SK-N-SH treated with all-trans-retinoic acid at 6 μM for 48 hours (cell line): ENCODE measurements at regions not wholly inside any gene's neighbourhood (a gene's known extent, or its start where the extent isn't known, plus 50 kb on each side); places are given as distances from the start of the nearest gene placed in this dataset.

Source experiments
- ARNTL ChIP-seq: fragments of 450-650 bp; formaldehyde crosslinking; IDR thresholded peaks from 2 replicates; pipeline ENCODE4 v1.5.0; 2020; ENCODE audit warnings: low read depth, mild to moderate bottlenecking, moderate library complexity, borderline replicate concordance
- OSR1 ChIP-seq: fragments of 250-450 bp; sonication (Bioruptor Pico); IDR thresholded peaks from 2 replicates; pipeline ENCODE4 v1.8.0; 2022; ENCODE audit warnings: moderate library complexity, mild to moderate bottlenecking, inconsistent platforms
- PATZ1 ChIP-seq: fragments of 250-450 bp; sonication (Bioruptor Pico); IDR thresholded peaks from 2 replicates; pipeline ENCODE4 v1.8.0; 2020; ENCODE audit warnings: mild to moderate bottlenecking, moderate library complexity, borderline replicate concordance
- RARB ChIP-seq: fragments of 250-450 bp; sonication (Bioruptor Pico); IDR thresholded peaks from 2 replicates; pipeline ENCODE4 v1.8.0; 2021; ENCODE audit warnings: mild to moderate bottlenecking, moderate library complexity
- TOX ChIP-seq: fragments of 250-450 bp; sonication (Bioruptor Pico); IDR thresholded peaks from 2 replicates; pipeline ENCODE4 v1.8.0; 2021; ENCODE audit warnings: mild to moderate bottlenecking, moderate library complexity, borderline replicate concordance
- ZFP30 ChIP-seq: fragments of 450-650 bp; formaldehyde crosslinking; IDR thresholded peaks from 2 replicates; pipeline ENCODE4 v1.5.0; 2022; ENCODE audit warnings: mild to moderate bottlenecking, moderate library complexity
- TF ChIP-seq, protein P1 (sequence below): fragments of 250-450 bp; sonication (Bioruptor Pico); IDR thresholded peaks from 2 replicates; pipeline ENCODE4 v1.5.1; 2021; ENCODE audit warnings: mild to moderate bottlenecking, moderate library complexity
- TF ChIP-seq, protein P2 (sequence below): fragments of 250-450 bp; sonication (Bioruptor Pico); IDR thresholded peaks from 2 replicates; pipeline ENCODE4 v1.5.1; 2020; ENCODE audit warnings: low read depth, mild to moderate bottlenecking, moderate library complexity

GRCh38 chr3:77945320-77945719 is 905.4 kb downstream of the ROBO2 start:
- TF ChIP-seq PATZ1 = no peak
- TF ChIP-seq OSR1 = no peak
- TF ChIP-seq ARNTL (CRISPR knock-in tag) = no peak
- no peak for TF ChIP-seq ZFP30 (CRISPR knock-in tag)
- no peak for TF ChIP-seq TOX (CRISPR knock-in tag)
- TF ChIP-seq, protein P1, sequence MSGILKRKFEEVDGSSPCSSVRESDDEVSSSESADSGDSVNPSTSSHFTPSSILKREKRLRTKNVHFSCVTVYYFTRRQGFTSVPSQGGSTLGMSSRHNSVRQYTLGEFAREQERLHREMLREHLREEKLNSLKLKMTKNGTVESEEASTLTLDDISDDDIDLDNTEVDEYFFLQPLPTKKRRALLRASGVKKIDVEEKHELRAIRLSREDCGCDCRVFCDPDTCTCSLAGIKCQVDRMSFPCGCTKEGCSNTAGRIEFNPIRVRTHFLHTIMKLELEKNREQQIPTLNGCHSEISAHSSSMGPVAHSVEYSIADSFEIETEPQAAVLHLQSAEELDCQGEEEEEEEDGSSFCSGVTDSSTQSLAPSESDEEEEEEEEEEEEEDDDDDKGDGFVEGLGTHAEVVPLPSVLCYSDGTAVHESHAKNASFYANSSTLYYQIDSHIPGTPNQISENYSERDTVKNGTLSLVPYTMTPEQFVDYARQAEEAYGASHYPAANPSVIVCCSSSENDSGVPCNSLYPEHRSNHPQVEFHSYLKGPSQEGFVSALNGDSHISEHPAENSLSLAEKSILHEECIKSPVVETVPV (CRISPR knock-in tag) = no peak
- no peak for TF ChIP-seq RARB
- TF ChIP-seq, protein P2, sequence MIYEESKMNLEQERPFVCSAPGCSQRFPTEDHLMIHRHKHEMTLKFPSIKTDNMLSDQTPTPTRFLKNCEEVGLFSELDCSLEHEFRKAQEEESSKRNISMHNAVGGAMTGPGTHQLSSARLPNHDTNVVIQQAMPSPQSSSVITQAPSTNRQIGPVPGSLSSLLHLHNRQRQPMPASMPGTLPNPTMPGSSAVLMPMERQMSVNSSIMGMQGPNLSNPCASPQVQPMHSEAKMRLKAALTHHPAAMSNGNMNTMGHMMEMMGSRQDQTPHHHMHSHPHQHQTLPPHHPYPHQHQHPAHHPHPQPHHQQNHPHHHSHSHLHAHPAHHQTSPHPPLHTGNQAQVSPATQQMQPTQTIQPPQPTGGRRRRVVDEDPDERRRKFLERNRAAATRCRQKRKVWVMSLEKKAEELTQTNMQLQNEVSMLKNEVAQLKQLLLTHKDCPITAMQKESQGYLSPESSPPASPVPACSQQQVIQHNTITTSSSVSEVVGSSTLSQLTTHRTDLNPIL (CRISPR knock-in tag) = no peak
